ENCODE measurements at regions not wholly inside any gene's neighbourhood (a gene's known extent, or its start where the extent isn't known, plus 50 kb on each side); places are given as distances from the start of the nearest gene placed in this dataset.
"Not testable (repeated sequence)": the region's sequence is repeated elsewhere in the genome, so short reads cannot be mapped to it uniquely, and the experiment has no call there.

DNA sequence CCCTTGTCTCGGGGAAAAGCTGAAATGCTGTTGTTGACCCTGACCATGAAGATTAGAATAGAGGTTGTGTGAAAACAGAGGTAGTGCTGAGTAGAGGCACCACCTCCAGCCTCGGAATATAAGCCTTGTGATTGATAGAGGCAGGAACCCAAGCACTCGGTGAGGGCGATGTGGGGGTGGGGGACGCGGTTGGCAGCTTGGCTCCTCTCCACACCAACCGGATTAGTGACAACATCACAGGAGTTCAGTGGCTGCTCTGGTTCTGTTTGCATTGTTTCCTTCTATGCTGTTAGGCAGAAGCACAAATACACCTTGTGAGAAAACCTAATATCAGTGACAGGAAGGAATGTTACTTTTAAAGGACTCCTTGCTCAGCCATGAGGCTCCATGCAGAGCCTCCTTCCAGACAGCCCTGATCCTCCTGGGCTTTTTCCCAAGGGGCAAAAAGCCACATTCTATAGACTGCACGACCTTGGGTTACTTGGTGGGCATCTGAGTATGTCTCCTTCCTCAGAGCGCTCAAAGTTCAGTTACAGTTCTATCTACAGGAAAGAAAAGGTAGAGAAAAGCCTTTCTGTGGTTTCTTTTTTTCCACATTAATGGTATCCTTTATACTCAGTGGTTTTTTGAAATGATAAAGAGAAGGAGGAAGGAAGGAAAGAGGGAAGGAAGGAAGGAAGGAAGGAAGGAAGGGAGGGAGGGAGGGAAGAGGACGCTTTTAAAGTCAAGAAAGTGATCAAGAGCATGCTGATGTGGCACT, 150.4 kb upstream of the NOCT start:
- H3K27ac Mint-ChIP-seq = no peak overlapping the region

GRCh38 chr4:138863160-138863559, 152.4 kb upstream of the NOCT start:
- Mint-ChIP-seq H3K9me3 (no peaks in the 10 kb centered on the region), H3K27me3 (peaks cover 8% of the 10 kb centered on the region)

More for the DNA sequence above, 150.4 kb upstream of the NOCT start:
- no peak overlapping the region for H3K27ac ChIP-seq (ENCODE audit: low read depth in 1 of 2, low read length in 2 of 2)
- H3K4me3 Mint-ChIP-seq = no peak overlapping the region
- ATAC-seq (ENCODE audit: poor library complexity) (no peak), DNase-seq (no peak)
- no peaks in the 10 kb centered on the region for H3K9me3 ChIP-seq (ENCODE audit: control insufficient read depth in 1 of 2, insufficient read depth in 1 of 2, low read length in 2 of 2)
- no peaks in the 10 kb centered on the region for H3K36me3 Mint-ChIP-seq (ENCODE audit: low read depth)
- ChIA-PET CTCF (no interaction called here), POLR2A (no interaction called here)
- TF ChIP-seq CTCF (IDR thresholded peaks at IDR 0.05) = no peak
- H3K27me3 Mint-ChIP-seq = peaks cover 8% of the 10 kb centered on the region
- no peaks in the 10 kb centered on the region for H3K36me3 ChIP-seq (ENCODE audit: insufficient read depth, low read length)
- H3K27me3 ChIP-seq (ENCODE audit: control insufficient read depth in 1 of 2, insufficient read depth in 2 of 2, low read length in 2 of 2) = peaks cover 2 to 6% of the 10 kb centered on the region in 2 experiments
- peaks cover 4% of the 10 kb centered on the region for H3K4me1 Mint-ChIP-seq (ENCODE audit: low read depth)
- no peaks in the 10 kb centered on the region for H3K4me1 ChIP-seq (ENCODE audit: insufficient read depth, low read length)
- intact Hi-C loops (cut with DNase I, micrococcal nuclease) = no loop called here
- no peaks in the 10 kb centered on the region for H3K9me3 Mint-ChIP-seq
- no peak overlapping the region for H3K4me3 ChIP-seq (ENCODE audit: low read length)

DNA sequence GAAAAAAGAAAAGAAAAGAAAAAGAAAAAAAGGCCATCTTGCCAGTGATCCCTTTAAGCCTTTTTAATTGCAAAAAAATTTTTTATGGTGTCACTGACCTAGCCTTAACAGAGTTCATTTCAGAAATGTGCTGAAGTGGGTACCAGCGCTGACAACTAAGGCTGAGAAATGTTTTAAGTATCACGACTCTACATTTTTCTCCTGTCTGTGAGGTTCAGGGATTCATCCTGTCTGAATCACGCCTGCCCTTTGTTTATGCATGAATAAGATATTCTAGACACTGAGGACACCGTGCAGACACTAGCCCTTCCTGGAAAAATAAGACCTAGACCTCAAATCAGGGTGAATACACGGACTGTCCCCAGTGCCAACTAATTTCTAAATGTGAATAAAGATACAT, 154.4 kb upstream of the NOCT start:
- Histone ChIP-seq H3K36me3 (ENCODE audit: insufficient read depth, low read length) (no peaks in the 10 kb centered on the region), H3K27me3 (ENCODE audit: control insufficient read depth in 1 of 2, insufficient read depth in 2 of 2, low read length in 2 of 2) (peaks cover 0 to 6% of the 10 kb centered on the region in 2 experiments), H3K9me3 (ENCODE audit: control insufficient read depth in 1 of 2, insufficient read depth in 1 of 2, low read length in 2 of 2) (no peaks in the 10 kb centered on the region), H3K4me3 (ENCODE audit: low read length) (no peak overlapping the region), H3K27ac (ENCODE audit: low read depth in 1 of 2, low read length in 2 of 2) (no peak overlapping the region), H3K4me1 (ENCODE audit: insufficient read depth, low read length) (no peaks in the 10 kb centered on the region)
- POLR2A ChIA-PET = no interaction called here
- H3K4me3 Mint-ChIP-seq = no peak overlapping the region
- H3K9me3 Mint-ChIP-seq = no peaks in the 10 kb centered on the region
- DNase-seq (no peak), ATAC-seq (ENCODE audit: poor library complexity) (no peak)
- H3K4me1 Mint-ChIP-seq (ENCODE audit: low read depth) = peaks cover 4% of the 10 kb centered on the region
- intact Hi-C loops (cut with DNase I, micrococcal nuclease) = no loop called here
- H3K27ac Mint-ChIP-seq = no peak overlapping the region
- no peak for TF ChIP-seq CTCF (IDR thresholded peaks at IDR 0.05)
- H3K36me3 Mint-ChIP-seq (ENCODE audit: low read depth) = no peaks in the 10 kb centered on the region
- H3K27me3 Mint-ChIP-seq = peaks cover 14% of the 10 kb centered on the region
- CTCF ChIA-PET = no interaction called here

More at GRCh38 chr4:138863160-138863559, 152.4 kb upstream of the NOCT start:
- H3K9me3 ChIP-seq (ENCODE audit: control insufficient read depth in 1 of 2, insufficient read depth in 1 of 2, low read length in 2 of 2) = no peaks in the 10 kb centered on the region
- intact Hi-C loops (cut with DNase I, micrococcal nuclease) = no loop called here
- DNase-seq (no peak), ATAC-seq (ENCODE audit: poor library complexity) (no peak)
- TF ChIP-seq CTCF (IDR thresholded peaks at IDR 0.05) = no peak
- CTCF ChIA-PET = no interaction called here
- no peaks in the 10 kb centered on the region for H3K4me1 ChIP-seq (ENCODE audit: insufficient read depth, low read length)
- POLR2A ChIA-PET = no interaction called here
- Mint-ChIP-seq H3K36me3 (ENCODE audit: low read depth) (no peaks in the 10 kb centered on the region), H3K4me3 (no peak overlapping the region), H3K27ac (no peak overlapping the region), H3K4me1 (ENCODE audit: low read depth) (peaks cover 4% of the 10 kb centered on the region)
- H3K4me3 ChIP-seq (ENCODE audit: low read length) = no peak overlapping the region
- H3K36me3 ChIP-seq (ENCODE audit: insufficient read depth, low read length) = no peaks in the 10 kb centered on the region
- H3K27ac ChIP-seq (ENCODE audit: low read depth in 1 of 2, low read length in 2 of 2) = no peak overlapping the region
- H3K27me3 ChIP-seq (ENCODE audit: control insufficient read depth in 1 of 2, insufficient read depth in 2 of 2, low read length in 2 of 2) = peaks cover 2 to 6% of the 10 kb centered on the region in 2 experiments

- not testable (repeated sequence) for DNase-seq
Measured at GRCh38 chr4:138860357-138860756, 155.2 kb upstream of the NOCT start.

More at GRCh38 chr4:138860357-138860756, 155.2 kb upstream of the NOCT start:
- H3K4me1 Mint-ChIP-seq (ENCODE audit: low read depth); H3K9me3 Mint-ChIP-seq; H3K4me3 Mint-ChIP-seq; POLR2A ChIA-PET; H3K4me3 ChIP-seq (ENCODE audit: low read length); H3K36me3 Mint-ChIP-seq (ENCODE audit: low read depth); H3K36me3 ChIP-seq (ENCODE audit: insufficient read depth, low read length); H3K4me1 ChIP-seq (ENCODE audit: insufficient read depth, low read length); CTCF ChIA-PET; H3K27ac Mint-ChIP-seq; H3K27ac ChIP-seq (ENCODE audit: low read depth in 1 of 2, low read length in 2 of 2); ATAC-seq (ENCODE audit: poor library complexity); H3K27me3 ChIP-seq (ENCODE audit: control insufficient read depth in 1 of 2, insufficient read depth in 2 of 2, low read length in 2 of 2); intact Hi-C loops (cut with DNase I, micrococcal nuclease); H3K9me3 ChIP-seq (ENCODE audit: control insufficient read depth in 1 of 2, insufficient read depth in 1 of 2, low read length in 2 of 2): not testable (repeated sequence)
- H3K27me3 Mint-ChIP-seq = peaks cover 22% of the 10 kb centered on the region

Data from CD4-positive, alpha-beta T cell (primary cell).